K562 (cell line): ENCODE measurements at regions not wholly inside any gene's neighbourhood (a gene's known extent, or its start where the extent isn't known, plus 50 kb on each side); places are given as distances from the start of the nearest gene placed in this dataset.

ENCODE experiments used
- CREB1 ChIP-seq, 2 experiments: sonication (generic) in 1 of 2; formaldehyde crosslinking in 1 of 2; IDR thresholded peaks; 2 replicates each; pipeline versions ENCODE4 v1.6.1 to v1.8.0; 2012 to 2022; ENCODE audit warnings: inconsistent platforms in 1 of 2, mild to moderate bottlenecking in 1 of 2, missing genetic modification reagents in 1 of 2, moderate library complexity in 1 of 2
- CREM ChIP-seq: IDR thresholded peaks from 2 replicates; pipeline ENCODE4 v1.6.1; 2014; ENCODE audit warnings: antibody characterized with exemption, low read depth
- CTCF ChIP-seq, 3 experiments: IDR thresholded peaks in 2 of 3; conservative IDR thresholded peaks in 1 of 3; 2 replicates each; pipeline ENCODE4 v1.5.1; 2011 to 2012; ENCODE audit warnings: low read length in 3 of 3, mild to moderate bottlenecking in 3 of 3, control low read depth in 2 of 3, improper control_type of control experiment in 1 of 3, inconsistent platforms in 1 of 3, low read depth in 1 of 3, mixed read lengths in 1 of 3, moderate library complexity in 1 of 3; ENCODE audit not compliant: insufficient read depth in 2 of 3
- IRF1 ChIP-seq: sonication (generic); formaldehyde crosslinking; IDR thresholded peaks from 2 replicates; pipeline ENCODE4 v1.8.0; 2022; ENCODE audit warnings: missing genetic modification reagents, mild to moderate bottlenecking, borderline replicate concordance
- JUND ChIP-seq, 2 experiments: IDR thresholded peaks; 2 replicates in 1 of 2; 3 replicates in 1 of 2; pipeline ENCODE4 v1.6.1; 2011; ENCODE audit warnings: borderline replicate concordance in 2 of 2, low read depth in 2 of 2, low read length in 2 of 2, improper control_type of control experiment in 1 of 2, missing biosample characterization in 1 of 2, missing genetic modification characterization in 1 of 2, missing genetic modification reagents in 1 of 2
- POLR2A ChIP-seq: fragments of 450-650 bp; conservative IDR thresholded peaks from 2 replicates; pipeline ENCODE4 v1.6.1; 2016
- POLR2AphosphoS5 ChIP-seq: IDR thresholded peaks from 2 replicates; pipeline ENCODE4 v1.6.1; 2011; ENCODE audit warnings: mild to moderate bottlenecking, low read depth, low read length, moderate library complexity; ENCODE audit not compliant: control insufficient read depth, insufficient read depth
- PRDM10 ChIP-seq: fragments of 450-650 bp; IDR thresholded peaks from 2 replicates; pipeline ENCODE4 v1.6.1; 2018; ENCODE audit not compliant: partially characterized antibody
- RAD51 ChIP-seq: fragments of 450-650 bp; IDR thresholded peaks from 2 replicates; pipeline ENCODE4 v1.7.1; 2016; ENCODE audit warnings: low read depth, mild to moderate bottlenecking, borderline replicate concordance
- RBM39 ChIP-seq: fragments of 200-400 bp; formaldehyde crosslinking; optimal IDR thresholded peaks from 2 replicates; pipeline ENCODE3; 2018; ENCODE audit warnings: low read depth, low read length
- SIN3B ChIP-seq: fragments of 450-650 bp; IDR thresholded peaks from 2 replicates; pipeline ENCODE4 v1.6.1; 2017; ENCODE audit warnings: low read depth, mild to moderate bottlenecking, moderate library complexity
- ZC3H11A ChIP-seq: IDR thresholded peaks from 2 replicates; pipeline ENCODE4 v1.6.1; 2012; ENCODE audit warnings: low read depth, low read length, improper control_type of control experiment
- ZNF354B ChIP-seq: fragments of 250-450 bp; sonication (Bioruptor Pico); IDR thresholded peaks from 2 replicates; pipeline ENCODE4 v1.4.0; 2020
- ZNF398 ChIP-seq: fragments of 250-450 bp; sonication (Bioruptor Pico); IDR thresholded peaks from 2 replicates; pipeline ENCODE4 v1.8.0; 2021; ENCODE audit warnings: moderate library complexity, mild to moderate bottlenecking, inconsistent platforms

GRCh38 chr2:18005411-18005810 lies 126.9 kb downstream of the KCNS3 start:
- TF ChIP-seq SIN3B (no peak), POLR2A (no peak), JUND (IDR thresholded peaks at IDR 0.05; ENCODE audit: borderline replicate concordance, low read depth, low read length) (no peak), JUND (tag; IDR thresholded peaks at IDR 0.05; ENCODE audit: borderline replicate concordance, low read depth, low read length) (no peak), RBM39 (no peak), IRF1 (no peak), RAD51 (no peak), CREB1 (IDR thresholded peaks at IDR 0.05) (no peak), CREB1 (CRISPR knock-in tag; IDR thresholded peaks at IDR 0.05) (no peak), POLR2AphosphoS5 (no peak), PRDM10 (no peak), ZNF398 (no peak), ZC3H11A (no peak), CTCF (IDR thresholded peaks at IDR 0.05 in 2 of 3, conservative IDR thresholded peaks at IDR 0.05 in 1 of 3; ENCODE audit: insufficient read depth in 2 of 3, low read depth in 1 of 3, low read length in 3 of 3) (no peak), CREM (no peak), ZNF354B (CRISPR knock-in tag) (no peak)
